GM23248 (cell line): ENCODE measurements at regions not wholly inside any gene's neighbourhood (a gene's known extent, or its start where the extent isn't known, plus 50 kb on each side); places are given as distances from the start of the nearest gene placed in this dataset.

ENCODE experiments used
- EZH2 ChIP-seq: fragments of 200-600 bp; sonication (generic); IDR thresholded peaks from 2 replicates; pipeline ENCODE4 v1.6.1; 2018; ENCODE audit warnings: antibody characterized with exemption, mild to moderate bottlenecking; ENCODE audit not compliant: insufficient read depth, poor library complexity, severe bottlenecking
- EZH2phosphoT487 ChIP-seq: fragments of 200-600 bp; sonication (generic); IDR thresholded peaks from 2 replicates; pipeline ENCODE4 v1.6.1; 2018; ENCODE audit warnings: antibody characterized with exemption, moderate library complexity, mild to moderate bottlenecking, low read depth; ENCODE audit not compliant: insufficient read depth

GRCh38 chr10:65301181-65301580, 1624.7 kb upstream of the LRRTM3 start:
- no peak for TF ChIP-seq EZH2phosphoT487
- no peak for TF ChIP-seq EZH2
